HepG2 (cell line): ENCODE measurements at regions not wholly inside any gene's neighbourhood (a gene's known extent, or its start where the extent isn't known, plus 50 kb on each side); places are given as distances from the start of the nearest gene placed in this dataset.

ENCODE experiments used
- EP300 ChIP-seq, 3 experiments: sonication (generic) in 1 of 3; formaldehyde crosslinking in 1 of 3; IDR thresholded peaks; 2 replicates each; pipeline versions ENCODE4 v1.5.1 to v1.6.1; 2011 to 2020; ENCODE audit warnings: low read depth in 2 of 3, low read length in 2 of 3, borderline replicate concordance in 1 of 3, improper control_type of control experiment in 1 of 3, mild to moderate bottlenecking in 1 of 3, missing genetic modification reagents in 1 of 3, moderate library complexity in 1 of 3
- POLR2A ChIP-seq, 2 experiments: IDR thresholded peaks; 2 replicates each; pipeline ENCODE4 v1.6.1; 2011; ENCODE audit warnings: low read depth in 2 of 2, low read length in 2 of 2, mild to moderate bottlenecking in 1 of 2, moderate library complexity in 1 of 2; ENCODE audit not compliant: insufficient read depth in 1 of 2
- ZMYM4 ChIP-seq: sonication (generic); formaldehyde crosslinking; IDR thresholded peaks from 2 replicates; pipeline ENCODE4 v1.8.1; 2023; ENCODE audit warnings: mild to moderate bottlenecking, missing genetic modification reagents
- ZNF605 ChIP-seq: sonication (generic); formaldehyde crosslinking; IDR thresholded peaks from 2 replicates; pipeline ENCODE4 v1.8.0; 2022; ENCODE audit warnings: mild to moderate bottlenecking, missing genetic modification reagents

DNA sequence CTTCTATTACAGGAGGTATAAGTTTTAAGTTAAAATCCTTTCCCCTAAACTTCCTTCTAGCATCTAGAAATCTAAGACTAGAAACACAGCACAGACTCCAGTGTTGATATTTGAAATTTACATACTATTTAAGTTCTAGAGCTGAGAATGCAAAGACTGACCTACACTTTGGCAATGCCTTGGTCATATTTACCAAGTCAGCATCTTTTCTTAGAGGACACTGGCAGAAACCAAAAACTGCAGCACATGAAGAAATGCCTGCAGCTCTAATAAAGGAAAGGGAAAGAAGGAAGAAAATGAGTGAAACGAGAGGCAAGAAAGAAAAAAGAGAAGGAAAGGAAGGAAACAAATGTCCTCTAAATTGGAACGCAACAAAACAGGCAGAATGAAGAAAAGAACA, 443.7 kb upstream of the RASGEF1B start:
- TF ChIP-seq ZNF605 (no peak), POLR2A (IDR thresholded peaks at IDR 0.05; ENCODE audit: insufficient read depth in 1 of 2, low read depth in 2 of 2, low read length in 2 of 2) (no peak), ZMYM4 (CRISPR knock-in tag) (no peak), EP300 (IDR thresholded peaks at IDR 0.05; ENCODE audit: low read depth in 2 of 2, low read length in 2 of 2) (no peak), EP300 (CRISPR knock-in tag; IDR thresholded peaks at IDR 0.05; ENCODE audit: borderline replicate concordance) (no peak)
